Kidney (tissue), 13 donors: ENCODE measurements at regions not wholly inside any gene's neighbourhood (a gene's known extent, or its start where the extent isn't known, plus 50 kb on each side); places are given as distances from the start of the nearest gene placed in this dataset.

Source experiments
- DNase-seq, 5 donors: peaks; one replicate each; pipeline ENCODE4 v3.0.0-alpha.2; 2013 to 2020
- FAIRE-seq: peaks from 2 replicates; lab custom pipeline; 2012; peaks lifted over from hg19 to GRCh38; lab: Jason Lieb, UNC
- H3K27ac ChIP-seq, 2 donors: one replicate each; pipeline ENCODE4 v1.7.0; 2013; ENCODE audit warnings: low read depth in 2 of 2, low read length in 2 of 2, inconsistent platforms in 1 of 2
- H3K27me3 ChIP-seq: one replicate; pipeline ENCODE4 v1.7.1; 2013; ENCODE audit warnings: low read length, inconsistent platforms; ENCODE audit not compliant: control insufficient read depth, insufficient read depth
- H3K36me3 ChIP-seq, 3 donors: one replicate each; pipeline versions ENCODE4 v1.7.0 to v1.7.1; 2013; ENCODE audit warnings: low read length in 3 of 3, control low read depth in 1 of 3, inconsistent platforms in 1 of 3; ENCODE audit not compliant: insufficient read depth in 3 of 3, control insufficient read depth in 2 of 3
- H3K4me1 ChIP-seq, 3 donors: one replicate each; pipeline versions ENCODE4 v1.7.0 to v1.7.1; 2013; ENCODE audit warnings: low read length in 3 of 3, inconsistent platforms in 1 of 3, low read depth in 1 of 3; ENCODE audit not compliant: control insufficient read depth in 2 of 3, insufficient read depth in 2 of 3
- H3K4me3 ChIP-seq, 3 donors: one replicate each; pipeline versions ENCODE4 v1.7.0 to v1.8.1; 2013; ENCODE audit warnings: low read length in 3 of 3, control low read depth in 1 of 3, inconsistent platforms in 1 of 3
- H3K9ac ChIP-seq, 3 donors: one replicate each; pipeline versions ENCODE4 v1.7.0 to v1.7.1; 2013; ENCODE audit warnings: low read length in 3 of 3, control low read depth in 1 of 3, inconsistent platforms in 1 of 3
- H3K9me3 ChIP-seq, 3 donors: one replicate each; pipeline versions ENCODE4 v1.7.0 to v1.7.1; 2013; ENCODE audit warnings: low read length in 3 of 3, control low read depth in 1 of 3, inconsistent platforms in 1 of 3; ENCODE audit not compliant: control insufficient read depth in 2 of 3, insufficient read depth in 1 of 3
- intact Hi-C: fragments of 100-400 bp; cut with DNase I; formaldehyde crosslinking; loops from one replicate; pipeline ENCODE4 v1.11.1; 2022
- TF ChIP-seq, protein P1 (sequence below): IDR thresholded peaks from 3 replicates; pipeline ENCODE4 v1.5.1; 2012; ENCODE audit warnings: mild to moderate bottlenecking, moderate library complexity, borderline replicate concordance; ENCODE audit not compliant: insufficient read depth; ENCODE audit errors: extremely low read depth
- donor health status: control.
- donor health status: control.
- donor health status: control.
- donor health status: control.
- donor health status: control.
- donor health status: DM: yes; HTN: yes; CAD: no.
- donor health status: Normal renal cell carcinoma (clear cell type).

DNA sequence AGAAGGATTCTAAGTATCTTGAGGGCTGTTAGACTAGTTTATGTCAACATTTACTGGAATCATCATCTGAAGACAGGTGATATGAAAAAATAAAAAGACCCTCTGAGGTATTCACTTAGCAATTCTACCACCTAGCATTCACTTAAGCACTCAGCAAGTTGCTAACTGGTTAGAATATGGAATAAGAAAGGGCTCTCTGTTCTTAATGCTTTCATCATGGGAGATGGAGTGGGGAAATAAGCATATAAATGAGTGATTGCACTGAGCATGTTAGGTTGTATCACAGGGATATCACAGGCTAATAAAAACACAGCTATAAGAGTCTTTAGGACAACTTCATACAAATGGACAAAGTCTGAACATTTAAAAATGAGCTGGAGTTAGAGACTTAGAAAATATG lies 1238.8 kb downstream of the CDH11 start:
- FAIRE-seq (no peak), DNase-seq (no peak)
- TF ChIP-seq, protein P1, sequence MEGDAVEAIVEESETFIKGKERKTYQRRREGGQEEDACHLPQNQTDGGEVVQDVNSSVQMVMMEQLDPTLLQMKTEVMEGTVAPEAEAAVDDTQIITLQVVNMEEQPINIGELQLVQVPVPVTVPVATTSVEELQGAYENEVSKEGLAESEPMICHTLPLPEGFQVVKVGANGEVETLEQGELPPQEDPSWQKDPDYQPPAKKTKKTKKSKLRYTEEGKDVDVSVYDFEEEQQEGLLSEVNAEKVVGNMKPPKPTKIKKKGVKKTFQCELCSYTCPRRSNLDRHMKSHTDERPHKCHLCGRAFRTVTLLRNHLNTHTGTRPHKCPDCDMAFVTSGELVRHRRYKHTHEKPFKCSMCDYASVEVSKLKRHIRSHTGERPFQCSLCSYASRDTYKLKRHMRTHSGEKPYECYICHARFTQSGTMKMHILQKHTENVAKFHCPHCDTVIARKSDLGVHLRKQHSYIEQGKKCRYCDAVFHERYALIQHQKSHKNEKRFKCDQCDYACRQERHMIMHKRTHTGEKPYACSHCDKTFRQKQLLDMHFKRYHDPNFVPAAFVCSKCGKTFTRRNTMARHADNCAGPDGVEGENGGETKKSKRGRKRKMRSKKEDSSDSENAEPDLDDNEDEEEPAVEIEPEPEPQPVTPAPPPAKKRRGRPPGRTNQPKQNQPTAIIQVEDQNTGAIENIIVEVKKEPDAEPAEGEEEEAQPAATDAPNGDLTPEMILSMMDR, result no peak
- Histone ChIP-seq H3K4me1 (no peaks in the 10 kb centered on the region), H3K4me3 (no peak overlapping the region), H3K36me3 (no peaks in the 10 kb centered on the region), H3K9ac (no peak overlapping the region), H3K27me3 (no peaks in the 10 kb centered on the region), H3K27ac (no peak overlapping the region), H3K9me3 (no peaks in the 10 kb centered on the region)
- intact Hi-C loops, result no loop called here

DNA sequence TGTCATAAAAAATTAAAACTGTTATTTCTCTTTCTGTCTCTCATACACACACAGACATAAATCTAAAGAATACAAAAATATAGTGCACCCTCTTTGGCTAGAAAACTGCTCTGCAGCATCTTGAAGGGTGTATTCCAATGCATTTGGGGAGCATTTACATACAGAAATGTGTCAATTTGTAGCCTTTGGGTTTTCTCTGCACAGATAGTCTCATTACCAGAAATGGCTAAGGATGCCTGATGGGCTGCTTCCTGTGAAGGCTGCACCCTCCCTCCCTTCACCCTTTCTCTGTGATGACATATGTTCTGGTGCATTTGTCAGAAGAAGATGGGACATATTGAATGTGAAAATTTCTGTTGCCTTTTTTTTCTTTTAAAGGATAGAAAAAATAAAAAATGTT lies 1239.3 kb downstream of the CDH11 start:
- Histone ChIP-seq H3K9ac (no peak overlapping the region), H3K27me3 (no peaks in the 10 kb centered on the region), H3K4me3 (no peak overlapping the region), H3K9me3 (no peaks in the 10 kb centered on the region), H3K4me1 (no peaks in the 10 kb centered on the region), H3K27ac (no peak overlapping the region), H3K36me3 (no peaks in the 10 kb centered on the region)
- DNase-seq (no peak), FAIRE-seq (no peak)
- intact Hi-C loops, result no loop called here
- TF ChIP-seq, protein P1, result no peak

DNA sequence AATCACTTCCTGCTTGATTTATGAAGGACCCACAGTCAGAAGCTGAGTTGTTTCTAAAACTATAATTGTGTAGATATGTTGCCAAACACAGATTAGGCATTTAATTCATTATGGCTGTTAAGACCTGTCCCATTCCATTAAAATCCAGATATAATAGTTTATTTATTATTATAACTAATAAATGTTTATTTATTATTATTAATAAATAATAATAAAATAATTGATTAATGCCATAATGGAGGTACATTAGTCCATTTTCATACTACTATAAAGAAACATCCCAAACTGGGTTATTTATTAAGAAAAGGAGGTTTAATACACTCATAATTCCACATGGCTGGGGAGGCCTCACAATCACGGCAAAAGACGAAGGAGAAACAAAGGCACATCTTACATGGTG lies 1240.9 kb downstream of the CDH11 start:
- no peaks in the 10 kb centered on the region for H3K9me3 ChIP-seq
- H3K27ac ChIP-seq, result no peak overlapping the region
- intact Hi-C loops, result no loop called here
- TF ChIP-seq, protein P1, result no peak
- DNase-seq (no peak), FAIRE-seq (no peak)
- H3K36me3 ChIP-seq, result no peaks in the 10 kb centered on the region
- H3K9ac ChIP-seq, result no peak overlapping the region
- no peak overlapping the region for H3K4me3 ChIP-seq
- no peaks in the 10 kb centered on the region for H3K4me1 ChIP-seq
- no peaks in the 10 kb centered on the region for H3K27me3 ChIP-seq

DNA sequence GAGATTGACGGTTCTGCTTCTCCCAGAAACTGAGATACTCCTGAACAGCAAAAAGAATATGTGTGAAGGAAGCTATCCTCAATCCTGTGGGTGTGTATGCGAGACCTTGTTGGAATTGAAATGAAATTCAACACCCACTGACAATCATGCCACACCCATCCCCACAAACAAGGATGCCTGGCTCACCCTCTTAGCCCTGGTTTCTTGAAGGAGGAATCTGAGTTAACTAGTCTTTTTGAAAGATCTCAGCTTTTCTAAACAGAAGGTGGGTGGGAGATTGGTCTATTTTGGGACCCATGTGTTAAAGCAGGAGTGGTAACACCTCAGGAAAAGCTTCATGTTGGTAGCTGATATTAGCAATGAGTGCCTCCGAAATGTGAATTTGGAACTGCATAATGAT lies 1244.5 kb downstream of the CDH11 start:
- Histone ChIP-seq H3K36me3 (no peaks in the 10 kb centered on the region), H3K9ac (no peak overlapping the region), H3K9me3 (no peaks in the 10 kb centered on the region), H3K27me3 (no peaks in the 10 kb centered on the region), H3K27ac (no peak overlapping the region), H3K4me1 (no peaks in the 10 kb centered on the region), H3K4me3 (no peak overlapping the region)
- no peak for FAIRE-seq
- no peak for DNase-seq
- TF ChIP-seq, protein P1, result no peak
- intact Hi-C loops, result no loop called here
